Neural progenitor cell (in vitro differentiated cells): ENCODE measurements at regions not wholly inside any gene's neighbourhood (a gene's known extent, or its start where the extent isn't known, plus 50 kb on each side); places are given as distances from the start of the nearest gene placed in this dataset.

Experiments
- EZH2phosphoT487 ChIP-seq: fragments of 200-600 bp; sonication (generic); IDR thresholded peaks from 2 replicates; pipeline ENCODE4 v1.6.1; 2017; ENCODE audit warnings: antibody characterized with exemption
- TF ChIP-seq, protein P1 (sequence below): fragments of 200-600 bp; sonication (generic); IDR thresholded peaks from 2 replicates; pipeline ENCODE4 v1.5.1; 2017; ENCODE audit warnings: antibody characterized with exemption, mild to moderate bottlenecking

GRCh38 chr1:95850763-95851162 is 616.8 kb downstream of the RWDD3 start:
- TF ChIP-seq, protein P1, sequence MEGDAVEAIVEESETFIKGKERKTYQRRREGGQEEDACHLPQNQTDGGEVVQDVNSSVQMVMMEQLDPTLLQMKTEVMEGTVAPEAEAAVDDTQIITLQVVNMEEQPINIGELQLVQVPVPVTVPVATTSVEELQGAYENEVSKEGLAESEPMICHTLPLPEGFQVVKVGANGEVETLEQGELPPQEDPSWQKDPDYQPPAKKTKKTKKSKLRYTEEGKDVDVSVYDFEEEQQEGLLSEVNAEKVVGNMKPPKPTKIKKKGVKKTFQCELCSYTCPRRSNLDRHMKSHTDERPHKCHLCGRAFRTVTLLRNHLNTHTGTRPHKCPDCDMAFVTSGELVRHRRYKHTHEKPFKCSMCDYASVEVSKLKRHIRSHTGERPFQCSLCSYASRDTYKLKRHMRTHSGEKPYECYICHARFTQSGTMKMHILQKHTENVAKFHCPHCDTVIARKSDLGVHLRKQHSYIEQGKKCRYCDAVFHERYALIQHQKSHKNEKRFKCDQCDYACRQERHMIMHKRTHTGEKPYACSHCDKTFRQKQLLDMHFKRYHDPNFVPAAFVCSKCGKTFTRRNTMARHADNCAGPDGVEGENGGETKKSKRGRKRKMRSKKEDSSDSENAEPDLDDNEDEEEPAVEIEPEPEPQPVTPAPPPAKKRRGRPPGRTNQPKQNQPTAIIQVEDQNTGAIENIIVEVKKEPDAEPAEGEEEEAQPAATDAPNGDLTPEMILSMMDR, result no peak
- TF ChIP-seq EZH2phosphoT487, result no peak
